HepG2 (cell line): ENCODE measurements at regions not wholly inside any gene's neighbourhood (a gene's known extent, or its start where the extent isn't known, plus 50 kb on each side); places are given as distances from the start of the nearest gene placed in this dataset.

Source experiments
- CBX1 ChIP-seq: IDR thresholded peaks from one replicate; pipeline ENCODE4 v1.6.1; 2016; ENCODE audit warnings: antibody characterized with exemption, low read depth
- MXI1 ChIP-seq: IDR thresholded peaks from 3 replicates; pipeline ENCODE4 v1.6.1; 2012; ENCODE audit warnings: low read depth, low read length, inconsistent platforms, borderline replicate concordance
- PHF5A ChIP-seq: IDR thresholded peaks from one replicate; pipeline ENCODE4 v1.6.1; 2018; ENCODE audit warnings: low read depth, missing genetic modification reagents; ENCODE audit not compliant: unreplicated experiment
- POLR2AphosphoS2 ChIP-seq: IDR thresholded peaks from 2 replicates; pipeline ENCODE4 v1.6.1; 2011; ENCODE audit warnings: low read depth, low read length, improper control_type of control experiment
- RBFOX2 ChIP-seq: fragments of 200-400 bp; formaldehyde crosslinking; IDR thresholded peaks from 2 replicates; pipeline ENCODE4 v1.6.1; 2017; ENCODE audit warnings: low read depth, mild to moderate bottlenecking, low read length
- RXRB ChIP-seq: IDR thresholded peaks from 2 replicates; pipeline ENCODE4 v1.6.1; 2016; ENCODE audit warnings: borderline replicate concordance, missing genetic modification reagents, missing compliant biosample characterization
- SOX13 ChIP-seq, 3 experiments: fragments of 450-650 bp in 1 of 3; sonication (generic) in 1 of 3; formaldehyde crosslinking in 1 of 3; IDR thresholded peaks in 2 of 3; conservative IDR thresholded peaks in 1 of 3; 2 replicates each; pipeline versions ENCODE4 v1.5.0 to v1.6.1; 2016 to 2020; ENCODE audit warnings: antibody characterized with exemption in 1 of 3, mild to moderate bottlenecking in 1 of 3, missing compliant biosample characterization in 1 of 3, missing genetic modification reagents in 1 of 3, moderate library complexity in 1 of 3
- ZFAT ChIP-seq: sonication (generic); formaldehyde crosslinking; conservative IDR thresholded peaks from 2 replicates; pipeline ENCODE4 v1.8.1; 2023; ENCODE audit warnings: missing genetic modification reagents, inconsistent platforms
- ZNF614 ChIP-seq: IDR thresholded peaks from 2 replicates; pipeline ENCODE4 v1.6.1; 2018; ENCODE audit warnings: missing biosample characterization, missing genetic modification reagents, inconsistent platforms, borderline replicate concordance
- ZNF790 ChIP-seq: sonication (generic); formaldehyde crosslinking; IDR thresholded peaks from 2 replicates; pipeline ENCODE4 v1.8.0; 2022; ENCODE audit warnings: missing genetic modification reagents, mild to moderate bottlenecking, borderline replicate concordance
- ZSCAN5A ChIP-seq: sonication (generic); formaldehyde crosslinking; IDR thresholded peaks from 2 replicates; pipeline ENCODE4 v1.8.0; 2022; ENCODE audit warnings: mild to moderate bottlenecking, missing genetic modification reagents, borderline replicate concordance
- TF ChIP-seq, protein P1 (sequence below), 2 experiments: fragments of 450-650 bp in 1 of 2; sonication (generic) in 1 of 2; formaldehyde crosslinking in 1 of 2; IDR thresholded peaks; 2 replicates each; pipeline versions ENCODE4 v1.6.1 to v1.8.0; 2016 to 2022; ENCODE audit warnings: antibody characterized with exemption in 1 of 2, mild to moderate bottlenecking in 1 of 2, missing genetic modification reagents in 1 of 2
- TF ChIP-seq, protein P2 (sequence below): sonication (generic); formaldehyde crosslinking; IDR thresholded peaks from 2 replicates; pipeline ENCODE4 v1.8.1; 2023; ENCODE audit warnings: mild to moderate bottlenecking, moderate library complexity, missing genetic modification reagents
- TF ChIP-seq, protein P3 (sequence below): sonication (generic); formaldehyde crosslinking; IDR thresholded peaks from 2 replicates; pipeline ENCODE4 v1.4.0; 2020; ENCODE audit warnings: missing genetic modification reagents, mild to moderate bottlenecking, borderline replicate concordance
- TF ChIP-seq, protein P4 (sequence below): sonication (generic); IDR thresholded peaks from 2 replicates; pipeline ENCODE4 v1.6.1; 2016; ENCODE audit warnings: low read depth, borderline replicate concordance

DNA sequence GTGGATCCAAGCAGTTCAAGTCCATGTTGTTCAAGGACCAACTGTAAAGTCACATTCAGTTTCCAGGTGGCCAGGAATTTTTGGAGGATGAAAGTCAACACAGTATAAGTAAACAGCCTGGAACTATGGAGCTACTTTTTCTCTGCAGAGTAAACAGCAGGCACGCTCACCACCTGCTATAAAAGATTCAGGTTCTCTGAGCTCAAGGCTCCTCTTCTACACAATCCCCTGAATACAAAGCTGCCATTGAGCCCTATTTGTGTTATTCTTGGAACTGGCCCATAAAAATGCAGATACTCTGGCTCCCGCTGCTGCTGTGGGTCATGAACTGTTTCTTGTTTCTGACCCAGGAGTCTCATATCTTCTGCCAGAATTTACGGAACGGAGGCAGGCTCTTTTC lies 56.9 kb upstream of the PRR5 start (continued):
- TF ChIP-seq, protein P1, sequence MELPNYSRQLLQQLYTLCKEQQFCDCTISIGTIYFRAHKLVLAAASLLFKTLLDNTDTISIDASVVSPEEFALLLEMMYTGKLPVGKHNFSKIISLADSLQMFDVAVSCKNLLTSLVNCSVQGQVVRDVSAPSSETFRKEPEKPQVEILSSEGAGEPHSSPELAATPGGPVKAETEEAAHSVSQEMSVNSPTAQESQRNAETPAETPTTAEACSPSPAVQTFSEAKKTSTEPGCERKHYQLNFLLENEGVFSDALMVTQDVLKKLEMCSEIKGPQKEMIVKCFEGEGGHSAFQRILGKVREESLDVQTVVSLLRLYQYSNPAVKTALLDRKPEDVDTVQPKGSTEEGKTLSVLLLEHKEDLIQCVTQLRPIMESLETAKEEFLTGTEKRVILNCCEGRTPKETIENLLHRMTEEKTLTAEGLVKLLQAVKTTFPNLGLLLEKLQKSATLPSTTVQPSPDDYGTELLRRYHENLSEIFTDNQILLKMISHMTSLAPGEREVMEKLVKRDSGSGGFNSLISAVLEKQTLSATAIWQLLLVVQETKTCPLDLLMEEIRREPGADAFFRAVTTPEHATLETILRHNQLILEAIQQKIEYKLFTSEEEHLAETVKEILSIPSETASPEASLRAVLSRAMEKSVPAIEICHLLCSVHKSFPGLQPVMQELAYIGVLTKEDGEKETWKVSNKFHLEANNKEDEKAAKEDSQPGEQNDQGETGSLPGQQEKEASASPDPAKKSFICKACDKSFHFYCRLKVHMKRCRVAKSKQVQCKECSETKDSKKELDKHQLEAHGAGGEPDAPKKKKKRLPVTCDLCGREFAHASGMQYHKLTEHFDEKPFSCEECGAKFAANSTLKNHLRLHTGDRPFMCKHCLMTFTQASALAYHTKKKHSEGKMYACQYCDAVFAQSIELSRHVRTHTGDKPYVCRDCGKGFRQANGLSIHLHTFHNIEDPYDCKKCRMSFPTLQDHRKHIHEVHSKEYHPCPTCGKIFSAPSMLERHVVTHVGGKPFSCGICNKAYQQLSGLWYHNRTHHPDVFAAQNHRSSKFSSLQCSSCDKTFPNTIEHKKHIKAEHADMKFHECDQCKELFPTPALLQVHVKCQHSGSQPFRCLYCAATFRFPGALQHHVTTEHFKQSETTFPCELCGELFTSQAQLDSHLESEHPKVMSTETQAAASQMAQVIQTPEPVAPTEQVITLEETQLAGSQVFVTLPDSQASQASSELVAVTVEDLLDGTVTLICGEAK (IDR thresholded peaks at IDR 0.05): no peak
- TF ChIP-seq, protein P1 (CRISPR knock-in tag; IDR thresholded peaks at IDR 0.05): no peak
- TF ChIP-seq RXRB (CRISPR knock-in tag) (peak; percentile 60; the same call in 1 of the 2 replicates), MXI1 (no peak), SOX13 (IDR thresholded peaks at IDR 0.05) (no peak), SOX13 (CRISPR knock-in tag; conservative IDR thresholded peaks at IDR 0.05 in 1 of 2, IDR thresholded peaks at IDR 0.05 in 1 of 2) (peak in 1 of 2 experiments; percentile 77; a peak in 2 of 4 replicates), RBFOX2 (no peak), POLR2AphosphoS2 (no peak), CBX1 (no peak), ZNF790 (no peak), ZFAT (CRISPR knock-in tag) (no peak), PHF5A (CRISPR knock-in tag) (no peak), ZSCAN5A (CRISPR knock-in tag) (no peak), ZNF614 (CRISPR knock-in tag) (0 out of 2 replicates have a peak, but pooled peaks have one; percentile 67)
- TF ChIP-seq, protein P2, sequence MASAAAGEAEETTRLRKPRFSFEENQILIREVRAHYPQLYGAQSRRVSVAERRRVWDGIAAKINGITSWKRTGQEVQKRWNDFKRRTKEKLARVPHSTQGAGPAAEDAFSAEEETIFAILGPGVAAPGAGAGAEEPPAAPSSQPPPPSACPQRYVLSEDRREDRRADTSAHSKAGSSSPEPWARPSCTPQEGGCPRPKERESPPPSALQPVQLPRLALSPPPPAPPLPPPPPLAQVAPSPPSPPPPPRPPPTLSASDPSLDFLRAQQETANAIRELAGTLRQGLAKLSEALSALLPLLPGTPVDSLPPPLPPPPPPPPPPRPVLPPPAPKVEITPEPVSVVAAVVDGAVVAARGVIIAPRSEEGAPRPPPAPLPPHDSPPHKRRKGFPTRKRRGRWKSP (CRISPR knock-in tag): no peak
- TF ChIP-seq, protein P3, sequence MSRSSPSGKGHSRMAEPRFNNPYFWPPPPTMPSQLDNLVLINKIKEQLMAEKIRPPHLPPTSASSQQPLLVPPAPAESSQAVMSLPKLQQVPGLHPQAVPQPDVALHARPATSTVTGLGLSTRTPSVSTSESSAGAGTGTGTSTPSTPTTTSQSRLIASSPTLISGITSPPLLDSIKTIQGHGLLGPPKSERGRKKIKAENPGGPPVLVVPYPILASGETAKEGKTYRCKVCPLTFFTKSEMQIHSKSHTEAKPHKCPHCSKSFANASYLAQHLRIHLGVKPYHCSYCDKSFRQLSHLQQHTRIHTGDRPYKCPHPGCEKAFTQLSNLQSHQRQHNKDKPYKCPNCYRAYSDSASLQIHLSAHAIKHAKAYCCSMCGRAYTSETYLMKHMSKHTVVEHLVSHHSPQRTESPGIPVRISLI (CRISPR knock-in tag): peak; percentile 47; the same call in 1 of the 2 replicates
- TF ChIP-seq, protein P4, sequence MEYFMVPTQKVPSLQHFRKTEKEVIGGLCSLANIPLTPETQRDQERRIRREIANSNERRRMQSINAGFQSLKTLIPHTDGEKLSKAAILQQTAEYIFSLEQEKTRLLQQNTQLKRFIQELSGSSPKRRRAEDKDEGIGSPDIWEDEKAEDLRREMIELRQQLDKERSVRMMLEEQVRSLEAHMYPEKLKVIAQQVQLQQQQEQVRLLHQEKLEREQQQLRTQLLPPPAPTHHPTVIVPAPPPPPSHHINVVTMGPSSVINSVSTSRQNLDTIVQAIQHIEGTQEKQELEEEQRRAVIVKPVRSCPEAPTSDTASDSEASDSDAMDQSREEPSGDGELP: no peak
